Neural progenitor cell (in vitro differentiated cells): ENCODE measurements at regions not wholly inside any gene's neighbourhood (a gene's known extent, or its start where the extent isn't known, plus 50 kb on each side); places are given as distances from the start of the nearest gene placed in this dataset.
A peak's percentile ranks its signal among the peaks of the same experiment; 100 is the strongest.
"Not testable (repeated sequence)": the region's sequence is repeated elsewhere in the genome, so short reads cannot be mapped to it uniquely, and the experiment has no call there.

Source experiments
- DNase-seq: peaks from one replicate; pipeline ENCODE4 v3.0.0-alpha.2; 2016; ENCODE audit warnings: low spot score
- H2AFZ ChIP-seq: fragments of 200-600 bp; sonication (generic); replicated peaks from 2 replicates; pipeline ENCODE4 v1.6.1; 2016; ENCODE audit warnings: antibody characterized with exemption
- H3F3A ChIP-seq: fragments of 200-600 bp; sonication (generic); 2 replicates; pipeline ENCODE4 v1.6.1; 2016; ENCODE audit warnings: antibody characterized with exemption, low read depth
- H3K27ac ChIP-seq: fragments of 200-600 bp; sonication (generic); 2 replicates; pipeline ENCODE4 v1.5.1; 2016; ENCODE audit warnings: mild to moderate bottlenecking
- H3K27me3 ChIP-seq: fragments of 200-600 bp; sonication (generic); 2 replicates; pipeline ENCODE4 v1.6.1; 2016; ENCODE audit warnings: mild to moderate bottlenecking, moderate library complexity
- H3K36me3 ChIP-seq: fragments of 200-600 bp; sonication (generic); 2 replicates; pipeline ENCODE4 v1.5.1; 2016
- H3K4me1 ChIP-seq: fragments of 200-600 bp; sonication (generic); 2 replicates; pipeline ENCODE4 v1.6.1; 2016; ENCODE audit warnings: mixed run types
- H3K4me2 ChIP-seq: fragments of 200-600 bp; sonication (generic); 2 replicates; pipeline ENCODE4 v1.6.1; 2016
- H3K4me3 ChIP-seq: fragments of 200-600 bp; sonication (generic); 2 replicates; pipeline ENCODE4 v1.5.1; 2016
- H3K79me2 ChIP-seq: fragments of 200-600 bp; sonication (generic); 2 replicates; pipeline ENCODE4 v1.6.1; 2016; ENCODE audit warnings: low read depth
- H3K9ac ChIP-seq: fragments of 200-600 bp; sonication (generic); 2 replicates; pipeline ENCODE4 v1.6.1; 2016
- H3K9me3 ChIP-seq: fragments of 200-600 bp; sonication (generic); 2 replicates; pipeline ENCODE4 v1.5.1; 2016; ENCODE audit warnings: low read depth
- H4K20me1 ChIP-seq: fragments of 200-600 bp; sonication (generic); 2 replicates; pipeline ENCODE4 v1.6.1; 2016; ENCODE audit warnings: low read depth
- H3K27ac Mint-ChIP-seq: 3 replicates; pipeline ENCODE4 v1.8.0; 2021; ENCODE audit warnings: mixed read lengths
- H3K27me3 Mint-ChIP-seq: 2 replicates; pipeline ENCODE4 v1.8.0; 2022; ENCODE audit warnings: low read depth, mild to moderate bottlenecking, inconsistent platforms, moderate library complexity, mixed read lengths; ENCODE audit not compliant: insufficient read depth
- H3K36me3 Mint-ChIP-seq: 3 replicates; pipeline ENCODE4 v1.8.0; 2021; ENCODE audit warnings: mixed read lengths
- H3K4me1 Mint-ChIP-seq: 3 replicates; pipeline ENCODE4 v1.8.0; 2021; ENCODE audit warnings: mixed read lengths
- H3K4me3 Mint-ChIP-seq: 3 replicates; pipeline ENCODE4 v1.8.0; 2021; ENCODE audit warnings: mild to moderate bottlenecking, moderate library complexity, mixed read lengths
- H3K9me3 Mint-ChIP-seq: 3 replicates; pipeline ENCODE4 v1.8.0; 2020; ENCODE audit warnings: mixed read lengths

GRCh38 chr12:10453-10852 lies 56.1 kb upstream of the IQSEC3 start:
- H3K4me2 ChIP-seq, H3K27me3 ChIP-seq, H3K9ac ChIP-seq, H4K20me1 ChIP-seq, H3K79me2 ChIP-seq, DNase-seq, H3K36me3 ChIP-seq, H3K4me1 ChIP-seq, H3K4me3 ChIP-seq, H3K4me3 Mint-ChIP-seq, H3K27ac ChIP-seq, H3K9me3 ChIP-seq, H3K36me3 Mint-ChIP-seq, H3F3A ChIP-seq, H2AFZ ChIP-seq, H3K27ac Mint-ChIP-seq, H3K4me1 Mint-ChIP-seq, H3K9me3 Mint-ChIP-seq: not testable (repeated sequence)
- H3K27me3 Mint-ChIP-seq, result peaks cover 11% of the 10 kb centered on the region

- not testable (repeated sequence) for H3K4me3 Mint-ChIP-seq, H3K4me2 ChIP-seq, H3K27me3 ChIP-seq, H3F3A ChIP-seq, H3K9ac ChIP-seq, H3K9me3 ChIP-seq, H3K4me1 ChIP-seq, DNase-seq, H3K4me1 Mint-ChIP-seq, H3K27ac ChIP-seq, H3K36me3 ChIP-seq, H3K9me3 Mint-ChIP-seq, H3K79me2 ChIP-seq, H4K20me1 ChIP-seq, H3K36me3 Mint-ChIP-seq, H3K4me3 ChIP-seq, H3K27ac Mint-ChIP-seq, H2AFZ ChIP-seq
- H3K27me3 Mint-ChIP-seq, result peaks cover 11% of the 10 kb centered on the region
Observed at GRCh38 chr12:10879-11812, 55.4 kb upstream of the IQSEC3 start.

GRCh38 chr12:12306-12705 lies 54.3 kb upstream of the IQSEC3 start:
- not testable (repeated sequence) for H3K9ac ChIP-seq, H3K4me3 ChIP-seq, H3K36me3 Mint-ChIP-seq, H3K27ac ChIP-seq, H2AFZ ChIP-seq, H3K4me3 Mint-ChIP-seq, DNase-seq, H3K9me3 ChIP-seq, H3K4me1 ChIP-seq, H3K36me3 ChIP-seq, H3K27me3 ChIP-seq, H3K9me3 Mint-ChIP-seq, H3K4me1 Mint-ChIP-seq, H3K27ac Mint-ChIP-seq, H3F3A ChIP-seq, H4K20me1 ChIP-seq, H3K79me2 ChIP-seq, H3K4me2 ChIP-seq
- peaks cover 11% of the 10 kb centered on the region for H3K27me3 Mint-ChIP-seq

- not testable (repeated sequence) for H4K20me1 ChIP-seq, H3K36me3 ChIP-seq, H3F3A ChIP-seq, H3K9ac ChIP-seq, H3K36me3 Mint-ChIP-seq, DNase-seq, H3K27ac ChIP-seq, H2AFZ ChIP-seq, H3K4me1 ChIP-seq, H3K4me1 Mint-ChIP-seq, H3K9me3 ChIP-seq, H3K79me2 ChIP-seq, H3K4me3 Mint-ChIP-seq, H3K27me3 ChIP-seq, H3K4me3 ChIP-seq, H3K27ac Mint-ChIP-seq, H3K9me3 Mint-ChIP-seq, H3K4me2 ChIP-seq
- H3K27me3 Mint-ChIP-seq, result peaks cover 11% of the 10 kb centered on the region
Observed at GRCh38 chr12:12725-13640, 53.6 kb upstream of the IQSEC3 start.

- DNase-seq, H3K79me2 ChIP-seq, H3K4me3 ChIP-seq, H3K9me3 ChIP-seq, H2AFZ ChIP-seq, H3K4me2 ChIP-seq, H3K9me3 Mint-ChIP-seq, H3F3A ChIP-seq, H3K4me1 Mint-ChIP-seq, H3K36me3 Mint-ChIP-seq, H3K4me3 Mint-ChIP-seq, H3K36me3 ChIP-seq, H4K20me1 ChIP-seq, H3K27ac ChIP-seq, H3K27me3 ChIP-seq, H3K4me1 ChIP-seq, H3K9ac ChIP-seq: not testable (repeated sequence)
- Mint-ChIP-seq H3K27ac (peak overlapping the region; percentile 63), H3K27me3 (peaks cover 11% of the 10 kb centered on the region)
Observed at GRCh38 chr12:13841-14240, 52.7 kb upstream of the IQSEC3 start.

GRCh38 chr12:14696-15095 lies 51.9 kb upstream of the IQSEC3 start:
- H3K9me3 ChIP-seq, DNase-seq, H2AFZ ChIP-seq, H3K4me3 ChIP-seq, H3K4me3 Mint-ChIP-seq, H3K9ac ChIP-seq, H3K9me3 Mint-ChIP-seq, H3K36me3 Mint-ChIP-seq, H3K27ac Mint-ChIP-seq, H3K36me3 ChIP-seq, H4K20me1 ChIP-seq, H3K27me3 ChIP-seq, H3K4me2 ChIP-seq, H3K79me2 ChIP-seq, H3K4me1 ChIP-seq, H3K4me1 Mint-ChIP-seq, H3F3A ChIP-seq, H3K27ac ChIP-seq: not testable (repeated sequence)
- H3K27me3 Mint-ChIP-seq, result peaks cover 11% of the 10 kb centered on the region

- not testable (repeated sequence) for H3K4me2 ChIP-seq, H3K4me1 ChIP-seq, H3K4me3 ChIP-seq, H2AFZ ChIP-seq, H3K36me3 Mint-ChIP-seq, H3F3A ChIP-seq, H3K27me3 ChIP-seq, H3K4me3 Mint-ChIP-seq, H4K20me1 ChIP-seq, H3K79me2 ChIP-seq, H3K36me3 ChIP-seq, H3K9me3 Mint-ChIP-seq, H3K27ac Mint-ChIP-seq, H3K4me1 Mint-ChIP-seq, H3K9ac ChIP-seq, H3K9me3 ChIP-seq, H3K27ac ChIP-seq, DNase-seq
- peaks cover 11% of the 10 kb centered on the region for H3K27me3 Mint-ChIP-seq
Observed at GRCh38 chr12:15381-15780, 51.2 kb upstream of the IQSEC3 start.

GRCh38 chr12:16019-16418 lies 50.5 kb upstream of the IQSEC3 start:
- H3K79me2 ChIP-seq, H3K36me3 Mint-ChIP-seq, H4K20me1 ChIP-seq, H3K9me3 ChIP-seq, H3K27ac ChIP-seq, H3K4me3 ChIP-seq, H3K27me3 ChIP-seq, H3K4me2 ChIP-seq, H3K9me3 Mint-ChIP-seq, H3K9ac ChIP-seq, H3K36me3 ChIP-seq, H3K4me3 Mint-ChIP-seq, H3K27ac Mint-ChIP-seq, DNase-seq, H3K4me1 ChIP-seq, H2AFZ ChIP-seq, H3F3A ChIP-seq: not testable (repeated sequence)
- Mint-ChIP-seq H3K27me3 (peaks cover 11% of the 10 kb centered on the region), H3K4me1 (peaks cover 10% of the 10 kb centered on the region)
